ENCODE measurements at regions not wholly inside any gene's neighbourhood (a gene's known extent, or its start where the extent isn't known, plus 50 kb on each side); places are given as distances from the start of the nearest gene placed in this dataset.

GRCh38 chr6:103079867-103080266, 1686.4 kb downstream of the GRIK2 start:
- H3K4me3 ChIP-seq (ENCODE audit: low read depth, low read length), result no peak overlapping the region
- no peak for TF ChIP-seq CTCF (IDR thresholded peaks at IDR 0.05; ENCODE audit: low read depth, low read length)

GRCh38 chr6:103062136-103062535, 1668.6 kb downstream of the GRIK2 start:
- no peak overlapping the region for H3K4me3 ChIP-seq (ENCODE audit: low read depth, low read length)
- TF ChIP-seq CTCF (IDR thresholded peaks at IDR 0.05; ENCODE audit: low read depth, low read length), result no peak

- no peak for TF ChIP-seq CTCF (IDR thresholded peaks at IDR 0.05; ENCODE audit: low read depth, low read length)
- no peak overlapping the region for H3K4me3 ChIP-seq (ENCODE audit: low read depth, low read length)
These were observed 1654.1 kb downstream of the GRIK2 start for GRCh38 chr6:103047567-103047966.

GRCh38 chr6:103042336-103042735, 1648.8 kb downstream of the GRIK2 start:
- H3K4me3 ChIP-seq (ENCODE audit: low read depth, low read length), result no peak overlapping the region
- TF ChIP-seq CTCF (IDR thresholded peaks at IDR 0.05; ENCODE audit: low read depth, low read length), result no peak

- TF ChIP-seq CTCF (IDR thresholded peaks at IDR 0.05; ENCODE audit: low read depth, low read length), result no peak
These were observed 1643.3 kb downstream of the GRIK2 start for GRCh38 chr6:103036846-103037245.

GRCh38 chr6:103027271-103027931, 1633.9 kb downstream of the GRIK2 start:
- TF ChIP-seq CTCF (IDR thresholded peaks at IDR 0.05; ENCODE audit: low read depth, low read length), result no peak
- H3K4me3 ChIP-seq (ENCODE audit: low read depth, low read length), result no peak overlapping the region

More at GRCh38 chr6:103036846-103037245, 1643.3 kb downstream of the GRIK2 start:
- no peak overlapping the region for H3K4me3 ChIP-seq (ENCODE audit: low read depth, low read length)

GRCh38 chr6:103018426-103018825, 1624.9 kb downstream of the GRIK2 start:
- no peak overlapping the region for H3K4me3 ChIP-seq (ENCODE audit: low read depth, low read length)
- TF ChIP-seq CTCF (IDR thresholded peaks at IDR 0.05; ENCODE audit: low read depth, low read length), result no peak
